NCI-H1092 (cell line): ENCODE measurements at regions not wholly inside any gene's neighbourhood (a gene's known extent, or its start where the extent isn't known, plus 50 kb on each side); places are given as distances from the start of the nearest gene placed in this dataset.

ENCODE experiments used
- DNase-seq: peaks from one replicate; lab custom pipeline; 2025; lab: John Stamatoyannopoulos, UW

DNA sequence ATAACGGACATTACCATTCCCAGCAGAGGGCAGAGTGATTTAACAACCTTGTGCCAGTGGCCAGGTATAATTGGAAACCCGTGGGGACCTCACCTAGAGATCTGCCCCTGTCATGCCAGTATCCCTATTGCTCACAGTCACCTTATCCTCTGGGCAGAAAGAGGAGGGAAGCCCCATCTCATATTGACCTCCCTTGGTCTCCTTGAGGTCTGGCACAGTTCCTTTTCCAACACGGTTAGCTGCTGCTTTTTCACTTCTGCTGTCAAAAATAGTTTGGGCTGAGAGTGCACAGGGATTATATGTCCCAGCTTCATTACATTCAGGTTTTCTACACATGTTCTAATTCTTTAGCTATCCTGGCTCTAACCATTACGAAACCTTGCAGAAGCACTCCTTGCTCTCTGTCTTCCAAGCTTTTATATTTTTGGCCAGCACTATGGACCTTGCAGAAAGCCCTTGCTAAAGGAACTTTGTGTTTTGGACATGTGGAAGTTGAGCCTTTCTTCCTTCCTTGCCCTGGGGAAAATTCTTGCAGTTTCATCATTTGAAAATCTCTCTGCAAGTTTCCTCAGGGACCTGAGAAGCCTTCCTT is 111.7 kb upstream of the MIS18BP1 start:
- no peak for DNase-seq

DNA sequence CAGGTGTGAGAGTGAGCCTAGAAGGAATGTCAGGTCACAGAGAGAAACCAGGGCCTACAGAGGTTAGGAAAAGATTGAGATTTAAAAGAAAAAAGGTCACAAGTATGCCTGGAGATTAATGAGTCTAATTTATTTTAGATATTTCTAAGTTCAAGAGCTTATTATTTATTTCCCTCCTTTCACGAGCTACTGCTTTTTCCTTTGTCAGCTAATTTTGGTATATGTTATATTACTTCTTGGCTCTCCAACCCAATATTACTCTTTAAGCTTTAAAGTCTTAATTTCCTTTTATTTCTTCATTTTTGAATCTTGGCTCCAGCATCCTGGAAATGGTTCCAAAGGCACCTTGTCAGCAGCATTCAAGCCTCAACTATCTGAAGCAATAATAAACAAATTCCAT is 109.5 kb upstream of the MIS18BP1 start:
- DNase-seq, result no peak

DNA sequence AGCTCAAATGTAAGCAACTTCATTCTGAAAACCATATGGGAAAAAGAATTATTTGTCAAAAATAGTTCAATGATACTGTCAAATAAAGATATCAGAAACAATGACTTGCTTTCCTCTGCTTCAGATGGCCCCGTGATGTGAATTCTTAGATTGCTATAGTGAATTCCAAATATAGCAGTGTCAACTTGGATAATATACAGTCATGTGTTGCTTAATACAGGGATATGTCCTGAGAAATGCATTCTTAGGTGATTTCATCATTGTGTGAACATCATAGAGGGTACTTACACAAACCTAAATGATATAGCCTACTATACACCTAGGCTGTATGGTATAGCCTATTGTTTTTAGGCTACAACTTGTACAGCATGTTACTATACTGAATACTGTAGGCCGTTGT is 108.7 kb upstream of the MIS18BP1 start:
- no peak for DNase-seq

DNA sequence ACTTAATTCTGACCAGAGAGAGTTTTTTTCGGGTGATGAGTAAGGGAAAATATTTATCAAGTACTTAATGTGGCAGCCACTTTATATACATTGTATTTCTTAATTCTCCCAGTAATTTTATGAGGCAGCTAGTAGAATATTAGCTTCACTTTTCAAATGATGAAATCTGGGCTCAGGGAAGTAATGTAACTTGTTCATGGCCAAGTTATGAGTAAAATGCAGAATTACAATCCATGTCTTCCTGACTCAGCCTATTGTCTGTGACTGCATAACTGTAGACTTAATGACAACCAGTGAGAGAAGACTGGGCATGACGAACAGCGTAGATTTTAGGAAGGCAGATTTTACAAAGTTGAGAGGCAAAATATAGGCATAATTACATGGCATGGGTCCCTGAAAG is 106.7 kb upstream of the MIS18BP1 start:
- DNase-seq, result no peak

DNA sequence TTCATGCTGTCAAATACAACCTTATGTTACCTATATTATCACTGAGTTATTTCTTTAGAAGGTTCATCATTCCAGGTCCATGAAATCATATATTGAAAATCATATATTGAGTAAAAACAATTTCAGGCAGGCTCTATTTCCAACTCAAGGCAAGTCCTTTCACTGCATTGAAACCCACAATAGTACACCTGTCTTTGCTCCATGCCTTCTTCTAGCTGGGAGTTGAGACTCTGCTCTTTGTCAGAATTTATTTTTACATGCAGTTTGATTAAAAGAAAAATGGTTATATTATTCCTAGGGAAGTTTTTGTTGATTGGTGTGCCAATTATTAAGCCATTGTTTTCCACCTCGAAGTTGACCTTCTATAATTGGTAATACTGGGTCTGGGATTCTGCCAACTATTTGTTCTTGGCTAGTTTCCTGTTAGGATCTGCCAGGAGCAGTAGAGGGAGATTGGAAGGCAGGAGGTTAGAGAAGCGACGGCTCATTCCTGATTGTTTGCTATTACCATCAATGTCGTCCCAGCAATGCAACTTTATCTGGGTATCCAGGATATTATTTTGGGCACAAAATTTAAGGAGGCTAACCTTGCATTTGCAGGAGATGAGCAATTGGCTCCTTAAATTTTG is 79.5 kb upstream of the MIS18BP1 start:
- DNase-seq, result no peak

GRCh38 chr14:45308745-45309397 is 55.9 kb upstream of the MIS18BP1 start:
- no peak for DNase-seq
